T-helper 17 cell (primary cell): ENCODE measurements at regions not wholly inside any gene's neighbourhood (a gene's known extent, or its start where the extent isn't known, plus 50 kb on each side); places are given as distances from the start of the nearest gene placed in this dataset.

Experiments
- ATAC-seq: fragments of 150-1000 bp; cut with Tn5 transposase; 2 replicates; pipeline ENCODE4 v1.10.0; 2021; ENCODE audit warnings: mild to moderate bottlenecking, moderate library complexity
- DNase-seq, 3 donors: peaks; one replicate each; pipeline versions ENCODE4 v3.0.0 to v3.0.0-alpha.2; 2020 to 2021
- H3K9me3 ChIP-seq: one replicate; pipeline ENCODE4 v1.7.0; 2013; ENCODE audit warnings: low read length, mild to moderate bottlenecking; ENCODE audit not compliant: control insufficient read depth, poor library complexity, severe bottlenecking
- H3K27ac Mint-ChIP-seq: one replicate; pipeline ENCODE4 v1.8.0; 2022; ENCODE audit warnings: mild to moderate bottlenecking, moderate library complexity, mixed read lengths
- H3K27me3 Mint-ChIP-seq: one replicate; pipeline ENCODE4 v1.8.0; 2022; ENCODE audit warnings: mixed read lengths
- H3K36me3 Mint-ChIP-seq: one replicate; pipeline ENCODE4 v1.8.0; 2022; ENCODE audit warnings: low read depth, mixed read lengths
- H3K4me1 Mint-ChIP-seq: one replicate; pipeline ENCODE4 v1.8.0; 2022; ENCODE audit warnings: mild to moderate bottlenecking, mixed read lengths
- H3K4me3 Mint-ChIP-seq: one replicate; pipeline ENCODE4 v1.8.0; 2022; ENCODE audit warnings: mild to moderate bottlenecking, moderate library complexity, mixed read lengths

- DNase-seq: no peak
- ATAC-seq: no peak
- Mint-ChIP-seq H3K36me3 (no peaks in the 10 kb centered on the region), H3K4me1 (no peaks in the 10 kb centered on the region), H3K27me3 (no peaks in the 10 kb centered on the region), H3K4me3 (no peak overlapping the region), H3K27ac (no peak overlapping the region)
- no peaks in the 10 kb centered on the region for H3K9me3 ChIP-seq
These were observed 853.8 kb downstream of the MAFB start for GRCh38 chr20:39835130-39835842.

- H3K27ac Mint-ChIP-seq: no peak overlapping the region
- no peaks in the 10 kb centered on the region for H3K9me3 ChIP-seq
- DNase-seq (no peak), ATAC-seq (no peak)
- H3K4me1 Mint-ChIP-seq: no peaks in the 10 kb centered on the region
- H3K4me3 Mint-ChIP-seq: no peak overlapping the region
- no peaks in the 10 kb centered on the region for H3K36me3 Mint-ChIP-seq
- H3K27me3 Mint-ChIP-seq: no peaks in the 10 kb centered on the region
These were observed 858.1 kb downstream of the MAFB start for GRCh38 chr20:39830903-39831302.

GRCh38 chr20:39829661-39830060 is 859.4 kb downstream of the MAFB start:
- H3K4me3 Mint-ChIP-seq: no peak overlapping the region
- no peaks in the 10 kb centered on the region for H3K27me3 Mint-ChIP-seq
- DNase-seq (no peak), ATAC-seq (no peak)
- H3K27ac Mint-ChIP-seq: no peak overlapping the region
- H3K4me1 Mint-ChIP-seq: no peaks in the 10 kb centered on the region
- no peaks in the 10 kb centered on the region for H3K9me3 ChIP-seq
- H3K36me3 Mint-ChIP-seq: no peaks in the 10 kb centered on the region

- Mint-ChIP-seq H3K27ac (no peak overlapping the region), H3K4me3 (no peak overlapping the region), H3K4me1 (no peaks in the 10 kb centered on the region), H3K27me3 (no peaks in the 10 kb centered on the region), H3K36me3 (no peaks in the 10 kb centered on the region)
- no peak for DNase-seq
- ATAC-seq: no peak
- H3K9me3 ChIP-seq: no peaks in the 10 kb centered on the region
These were observed 859.8 kb downstream of the MAFB start for GRCh38 chr20:39829256-39829655.

GRCh38 chr20:39825950-39826349 is 863.1 kb downstream of the MAFB start:
- ATAC-seq (no peak), DNase-seq (no peak)
- Mint-ChIP-seq H3K36me3 (no peaks in the 10 kb centered on the region), H3K4me1 (no peaks in the 10 kb centered on the region), H3K4me3 (no peak overlapping the region), H3K27ac (no peak overlapping the region), H3K27me3 (peaks cover 8% of the 10 kb centered on the region)
- H3K9me3 ChIP-seq: no peaks in the 10 kb centered on the region

GRCh38 chr20:39825524-39825923 is 863.4 kb downstream of the DHX35 start:
- ATAC-seq: no peak
- peaks cover 8% of the 10 kb centered on the region for H3K27me3 Mint-ChIP-seq
- H3K36me3 Mint-ChIP-seq: no peaks in the 10 kb centered on the region
- H3K27ac Mint-ChIP-seq: no peak overlapping the region
- no peak overlapping the region for H3K4me3 Mint-ChIP-seq
- H3K4me1 Mint-ChIP-seq: no peaks in the 10 kb centered on the region
- no peaks in the 10 kb centered on the region for H3K9me3 ChIP-seq
- no peak for DNase-seq

- H3K9me3 ChIP-seq: no peaks in the 10 kb centered on the region
- ATAC-seq (no peak), DNase-seq (no peak)
- peaks cover 8% of the 10 kb centered on the region for H3K27me3 Mint-ChIP-seq
- no peak overlapping the region for H3K4me3 Mint-ChIP-seq
- H3K36me3 Mint-ChIP-seq: no peaks in the 10 kb centered on the region
- no peaks in the 10 kb centered on the region for H3K4me1 Mint-ChIP-seq
- no peak overlapping the region for H3K27ac Mint-ChIP-seq
These were observed 861.1 kb downstream of the DHX35 start for GRCh38 chr20:39823224-39823623.

- H3K27ac Mint-ChIP-seq: no peak overlapping the region
- no peak for ATAC-seq
These were observed 860.5 kb downstream of the DHX35 start for GRCh38 chr20:39822667-39823066.

GRCh38 chr20:39813190-39813829 is 851.2 kb downstream of the DHX35 start:
- ATAC-seq (no peak), DNase-seq (no peak)
- H3K9me3 ChIP-seq: no peaks in the 10 kb centered on the region
- Mint-ChIP-seq H3K4me1 (no peaks in the 10 kb centered on the region), H3K4me3 (no peak overlapping the region), H3K27ac (no peak overlapping the region), H3K27me3 (no peaks in the 10 kb centered on the region), H3K36me3 (no peaks in the 10 kb centered on the region)

More at GRCh38 chr20:39822667-39823066, 860.5 kb downstream of the DHX35 start:
- no peak for DNase-seq
- Mint-ChIP-seq H3K4me1 (no peaks in the 10 kb centered on the region), H3K4me3 (no peak overlapping the region), H3K36me3 (no peaks in the 10 kb centered on the region), H3K27me3 (peaks cover 8% of the 10 kb centered on the region)
- H3K9me3 ChIP-seq: no peaks in the 10 kb centered on the region

GRCh38 chr20:39812116-39812515 is 850.0 kb downstream of the DHX35 start:
- Mint-ChIP-seq H3K36me3 (no peaks in the 10 kb centered on the region), H3K4me1 (no peaks in the 10 kb centered on the region), H3K27ac (no peak overlapping the region), H3K4me3 (no peak overlapping the region), H3K27me3 (no peaks in the 10 kb centered on the region)
- no peak for DNase-seq
- no peak for ATAC-seq
- no peaks in the 10 kb centered on the region for H3K9me3 ChIP-seq

- Mint-ChIP-seq H3K4me3 (no peak overlapping the region), H3K27ac (no peak overlapping the region), H3K27me3 (no peaks in the 10 kb centered on the region), H3K4me1 (no peaks in the 10 kb centered on the region), H3K36me3 (no peaks in the 10 kb centered on the region)
- H3K9me3 ChIP-seq: no peaks in the 10 kb centered on the region
- ATAC-seq (no peak), DNase-seq (no peak)
These were observed 848.2 kb downstream of the DHX35 start for GRCh38 chr20:39810309-39810708.

- no peaks in the 10 kb centered on the region for H3K27me3 Mint-ChIP-seq
- H3K27ac Mint-ChIP-seq: no peak overlapping the region
- ATAC-seq: no peak
- no peaks in the 10 kb centered on the region for H3K9me3 ChIP-seq
- no peaks in the 10 kb centered on the region for H3K36me3 Mint-ChIP-seq
- H3K4me1 Mint-ChIP-seq: no peaks in the 10 kb centered on the region
- DNase-seq: no peak
- H3K4me3 Mint-ChIP-seq: no peak overlapping the region
These were observed 846.5 kb downstream of the DHX35 start for GRCh38 chr20:39808613-39809012.

- DNase-seq: no peak
These were observed 838.4 kb downstream of the DHX35 start for GRCh38 chr20:39800548-39800947.

GRCh38 chr20:39800111-39800510 is 838.0 kb downstream of the DHX35 start:
- no peaks in the 10 kb centered on the region for H3K9me3 ChIP-seq
- no peak for DNase-seq
- H3K4me3 Mint-ChIP-seq: no peak overlapping the region
- no peaks in the 10 kb centered on the region for H3K36me3 Mint-ChIP-seq
- no peaks in the 10 kb centered on the region for H3K27me3 Mint-ChIP-seq
- no peak overlapping the region for H3K27ac Mint-ChIP-seq
- ATAC-seq: no peak
- H3K4me1 Mint-ChIP-seq: no peaks in the 10 kb centered on the region

More at GRCh38 chr20:39800548-39800947, 838.4 kb downstream of the DHX35 start:
- H3K4me3 Mint-ChIP-seq: no peak overlapping the region
- H3K9me3 ChIP-seq: no peaks in the 10 kb centered on the region
- no peaks in the 10 kb centered on the region for H3K4me1 Mint-ChIP-seq
- no peak overlapping the region for H3K27ac Mint-ChIP-seq
- no peak for ATAC-seq
- no peaks in the 10 kb centered on the region for H3K27me3 Mint-ChIP-seq
- H3K36me3 Mint-ChIP-seq: no peaks in the 10 kb centered on the region
